ENCODE measurements at regions not wholly inside any gene's neighbourhood (a gene's known extent, or its start where the extent isn't known, plus 50 kb on each side); places are given as distances from the start of the nearest gene placed in this dataset.

- Histone ChIP-seq H4K8ac (ENCODE audit: low read depth in 2 of 2, low read length in 2 of 2) (no peak overlapping the region), H3K27me3 (ENCODE audit: control insufficient read depth, insufficient read depth, low read length) (peaks cover 7% of the 10 kb centered on the region), H4K5ac (ENCODE audit: low read depth, low read length) (no peak overlapping the region), H4K20me1 (ENCODE audit: insufficient read depth, low read length) (no peaks in the 10 kb centered on the region), H3K4me1 (ENCODE audit: control insufficient read depth, insufficient read depth, low read length) (no peaks in the 10 kb centered on the region), H3K27ac (ENCODE audit: insufficient read depth, low read length) (no peak overlapping the region), H3K36me3 (ENCODE audit: control insufficient read depth, insufficient read depth, low read length) (no peaks in the 10 kb centered on the region), H3K79me1 (ENCODE audit: low read depth in 1 of 2, low read length in 2 of 2) (no peaks in the 10 kb centered on the region), H2BK5ac (ENCODE audit: low read depth, low read length, poor library complexity, severe bottlenecking) (no peak overlapping the region), H3K56ac (ENCODE audit: extremely low read depth, insufficient read depth, low read length) (no peak overlapping the region), H2BK20ac (ENCODE audit: low read depth, low read length) (no peak overlapping the region), H3K18ac (ENCODE audit: low read depth, low read length) (no peak overlapping the region), H2BK120ac (ENCODE audit: low read depth, low read length) (no peak overlapping the region), H3K14ac (replicated peaks; ENCODE audit: low read depth, low read length) (no peak overlapping the region), H2AK9ac (replicated peaks; ENCODE audit: low read depth, low read length, poor library complexity) (no peak overlapping the region), H2AFZ (replicated peaks; ENCODE audit: low read length, poor library complexity) (no peak overlapping the region), H3K4me2 (ENCODE audit: low read depth, low read length) (no peak overlapping the region), H3K9ac (ENCODE audit: low read depth, low read length) (no peak overlapping the region), H2BK15ac (ENCODE audit: low read depth, low read length) (no peak overlapping the region), H3K9me1 (ENCODE audit: insufficient read depth, low read length) (no peaks in the 10 kb centered on the region), H3K23ac (ENCODE audit: low read depth, low read length) (no peak overlapping the region), H4K91ac (ENCODE audit: insufficient read depth, low read depth, low read length) (no peak overlapping the region), H2AK5ac (ENCODE audit: low read depth, low read length) (no peak overlapping the region), H3K9me3 (ENCODE audit: control insufficient read depth, insufficient read depth, low read length) (no peaks in the 10 kb centered on the region), H3K4ac (ENCODE audit: low read depth, low read length) (no peak overlapping the region), H3K4me3 (ENCODE audit: insufficient read depth, low read depth, low read length) (no peak overlapping the region)
- CTCF ChIA-PET: no interaction called here
- no CpG with 5 or more reads among the region's 2 CpGs for WGBS, 2 experiments (ENCODE audit: extremely low coverage in 2 of 2, insufficient read length in 1 of 2)
- in situ Hi-C loops (cut with MboI; ENCODE audit: low sequenced_read_pairs) (no loop called here), dilution Hi-C loops (cut with HindIII; ENCODE audit: low sequenced_read_pairs, unreplicated experiment) (no loop called here), intact Hi-C loops (cut with micrococcal nuclease) (no loop called here)
- TF ChIP-seq, protein P1, sequence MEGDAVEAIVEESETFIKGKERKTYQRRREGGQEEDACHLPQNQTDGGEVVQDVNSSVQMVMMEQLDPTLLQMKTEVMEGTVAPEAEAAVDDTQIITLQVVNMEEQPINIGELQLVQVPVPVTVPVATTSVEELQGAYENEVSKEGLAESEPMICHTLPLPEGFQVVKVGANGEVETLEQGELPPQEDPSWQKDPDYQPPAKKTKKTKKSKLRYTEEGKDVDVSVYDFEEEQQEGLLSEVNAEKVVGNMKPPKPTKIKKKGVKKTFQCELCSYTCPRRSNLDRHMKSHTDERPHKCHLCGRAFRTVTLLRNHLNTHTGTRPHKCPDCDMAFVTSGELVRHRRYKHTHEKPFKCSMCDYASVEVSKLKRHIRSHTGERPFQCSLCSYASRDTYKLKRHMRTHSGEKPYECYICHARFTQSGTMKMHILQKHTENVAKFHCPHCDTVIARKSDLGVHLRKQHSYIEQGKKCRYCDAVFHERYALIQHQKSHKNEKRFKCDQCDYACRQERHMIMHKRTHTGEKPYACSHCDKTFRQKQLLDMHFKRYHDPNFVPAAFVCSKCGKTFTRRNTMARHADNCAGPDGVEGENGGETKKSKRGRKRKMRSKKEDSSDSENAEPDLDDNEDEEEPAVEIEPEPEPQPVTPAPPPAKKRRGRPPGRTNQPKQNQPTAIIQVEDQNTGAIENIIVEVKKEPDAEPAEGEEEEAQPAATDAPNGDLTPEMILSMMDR (conservative IDR thresholded peaks at IDR 0.05; ENCODE audit: low read depth, low read length): no peak
- no peak for TF ChIP-seq CHD1 (IDR thresholded peaks at IDR 0.05; ENCODE audit: low read depth, low read length)
- TF ChIP-seq RAD21 (IDR thresholded peaks at IDR 0.05; ENCODE audit: low read length): no peak
- no peak for TF ChIP-seq RCOR1 (IDR thresholded peaks at IDR 0.05; ENCODE audit: insufficient replicate concordance, low read length)
- TF ChIP-seq NFE2L2 (IDR thresholded peaks at IDR 0.05; ENCODE audit: low read depth, low read length): no peak
- no peak for TF ChIP-seq MXI1 (IDR thresholded peaks at IDR 0.05; ENCODE audit: borderline replicate concordance, low read depth, low read length)
- no peak for TF ChIP-seq RFX5 (IDR thresholded peaks at IDR 0.05; ENCODE audit: low read depth, low read length)
- TF ChIP-seq USF2 (IDR thresholded peaks at IDR 0.05; ENCODE audit: low read depth, low read length): no peak
- TF ChIP-seq CEBPB (IDR thresholded peaks at IDR 0.05; ENCODE audit: low read depth, low read length): no peak
- no peak for TF ChIP-seq MAZ (IDR thresholded peaks at IDR 0.05; ENCODE audit: borderline replicate concordance, low read depth, low read length)
- no peak for ATAC-seq (ENCODE audit: low read depth)
- no TSS peak for BruUV-seq (replicated peaks)
- no peak for DNase-seq
- POLR2A ChIA-PET (ENCODE audit: unreplicated experiment): no interaction called here
These were observed 126.3 kb downstream of the ABHD5 start for GRCh38 chr3:43817064-43817463.

All from IMR-90 (cell line).